ENCODE measurements at regions not wholly inside any gene's neighbourhood (a gene's known extent, or its start where the extent isn't known, plus 50 kb on each side); places are given as distances from the start of the nearest gene placed in this dataset.

GRCh38 chrX:152528193-152528592 lies 77.1 kb upstream of the GABRA3 start:
- DNase-seq (ENCODE audit: low spot score) (no peak), ATAC-seq (no peak)
- CTCF ChIA-PET = no interaction called here
- POLR2A ChIA-PET = no interaction called here
- H3K9me3 Mint-ChIP-seq = peaks cover 19% of the 10 kb centered on the region
- H3K4me1 Mint-ChIP-seq = no peaks in the 10 kb centered on the region
- TF ChIP-seq ATF2 (CRISPR knock-in tag; IDR thresholded peaks at IDR 0.05; ENCODE audit: borderline replicate concordance, low read depth) (no peak), SOX15 (CRISPR knock-in tag; IDR thresholded peaks at IDR 0.05) (no peak), ATF6 (CRISPR knock-in tag; IDR thresholded peaks at IDR 0.05) (no peak), ZBTB43 (CRISPR knock-in tag; IDR thresholded peaks at IDR 0.05) (no peak), GTF2I (CRISPR knock-in tag; conservative IDR thresholded peaks at IDR 0.05) (no peak), ZNF138 (CRISPR knock-in tag; conservative IDR thresholded peaks at IDR 0.05) (no peak), ZNF317 (CRISPR knock-in tag; IDR thresholded peaks at IDR 0.05; ENCODE audit: borderline replicate concordance, low read depth) (no peak), TEAD4 (CRISPR knock-in tag; IDR thresholded peaks at IDR 0.05) (no peak), ZNF671 (CRISPR knock-in tag; IDR thresholded peaks at IDR 0.05) (no peak), ZMAT4 (CRISPR knock-in tag; IDR thresholded peaks at IDR 0.05) (no peak), ZSCAN18 (CRISPR knock-in tag; IDR thresholded peaks at IDR 0.05) (no peak)
- TF ChIP-seq, protein P1, sequence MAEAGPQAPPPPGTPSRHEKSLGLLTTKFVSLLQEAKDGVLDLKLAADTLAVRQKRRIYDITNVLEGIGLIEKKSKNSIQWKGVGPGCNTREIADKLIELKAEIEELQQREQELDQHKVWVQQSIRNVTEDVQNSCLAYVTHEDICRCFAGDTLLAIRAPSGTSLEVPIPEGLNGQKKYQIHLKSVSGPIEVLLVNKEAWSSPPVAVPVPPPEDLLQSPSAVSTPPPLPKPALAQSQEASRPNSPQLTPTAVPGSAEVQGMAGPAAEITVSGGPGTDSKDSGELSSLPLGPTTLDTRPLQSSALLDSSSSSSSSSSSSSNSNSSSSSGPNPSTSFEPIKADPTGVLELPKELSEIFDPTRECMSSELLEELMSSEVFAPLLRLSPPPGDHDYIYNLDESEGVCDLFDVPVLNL (CRISPR knock-in tag; IDR thresholded peaks at IDR 0.05; ENCODE audit: borderline replicate concordance, low read depth) = no peak
- TF ChIP-seq, protein P2, sequence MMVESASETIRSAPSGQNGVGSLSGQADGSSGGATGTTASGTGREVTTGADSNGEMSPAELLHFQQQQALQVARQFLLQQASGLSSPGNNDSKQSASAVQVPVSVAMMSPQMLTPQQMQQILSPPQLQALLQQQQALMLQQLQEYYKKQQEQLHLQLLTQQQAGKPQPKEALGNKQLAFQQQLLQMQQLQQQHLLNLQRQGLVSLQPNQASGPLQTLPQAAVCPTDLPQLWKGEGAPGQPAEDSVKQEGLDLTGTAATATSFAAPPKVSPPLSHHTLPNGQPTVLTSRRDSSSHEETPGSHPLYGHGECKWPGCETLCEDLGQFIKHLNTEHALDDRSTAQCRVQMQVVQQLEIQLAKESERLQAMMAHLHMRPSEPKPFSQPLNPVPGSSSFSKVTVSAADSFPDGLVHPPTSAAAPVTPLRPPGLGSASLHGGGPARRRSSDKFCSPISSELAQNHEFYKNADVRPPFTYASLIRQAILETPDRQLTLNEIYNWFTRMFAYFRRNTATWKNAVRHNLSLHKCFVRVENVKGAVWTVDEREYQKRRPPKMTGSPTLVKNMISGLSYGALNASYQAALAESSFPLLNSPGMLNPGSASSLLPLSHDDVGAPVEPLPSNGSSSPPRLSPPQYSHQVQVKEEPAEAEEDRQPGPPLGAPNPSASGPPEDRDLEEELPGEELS (CRISPR knock-in tag; IDR thresholded peaks at IDR 0.05) = no peak
- TF ChIP-seq, protein P3, sequence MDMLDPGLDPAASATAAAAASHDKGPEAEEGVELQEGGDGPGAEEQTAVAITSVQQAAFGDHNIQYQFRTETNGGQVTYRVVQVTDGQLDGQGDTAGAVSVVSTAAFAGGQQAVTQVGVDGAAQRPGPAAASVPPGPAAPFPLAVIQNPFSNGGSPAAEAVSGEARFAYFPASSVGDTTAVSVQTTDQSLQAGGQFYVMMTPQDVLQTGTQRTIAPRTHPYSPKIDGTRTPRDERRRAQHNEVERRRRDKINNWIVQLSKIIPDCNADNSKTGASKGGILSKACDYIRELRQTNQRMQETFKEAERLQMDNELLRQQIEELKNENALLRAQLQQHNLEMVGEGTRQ (CRISPR knock-in tag; IDR thresholded peaks at IDR 0.05) = no peak
- TF ChIP-seq, protein P4, sequence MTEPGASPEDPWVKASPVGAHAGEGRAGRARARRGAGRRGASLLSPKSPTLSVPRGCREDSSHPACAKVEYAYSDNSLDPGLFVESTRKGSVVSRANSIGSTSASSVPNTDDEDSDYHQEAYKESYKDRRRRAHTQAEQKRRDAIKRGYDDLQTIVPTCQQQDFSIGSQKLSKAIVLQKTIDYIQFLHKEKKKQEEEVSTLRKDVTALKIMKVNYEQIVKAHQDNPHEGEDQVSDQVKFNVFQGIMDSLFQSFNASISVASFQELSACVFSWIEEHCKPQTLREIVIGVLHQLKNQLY (CRISPR knock-in tag; IDR thresholded peaks at IDR 0.05) = no peak
- no peak overlapping the region for H3K27ac Mint-ChIP-seq
- peaks cover 3% of the 10 kb centered on the region; the same call in 1 of the 2 replicates for H3K27me3 Mint-ChIP-seq (ENCODE audit: low read depth)
- peaks cover 7% of the 10 kb centered on the region for H3K36me3 Mint-ChIP-seq
- no peak overlapping the region for H3K4me3 Mint-ChIP-seq
